Muscle of arm (tissue), 1 donor: ENCODE measurements at regions not wholly inside any gene's neighbourhood (a gene's known extent, or its start where the extent isn't known, plus 50 kb on each side); places are given as distances from the start of the nearest gene placed in this dataset.
"Not testable (repeated sequence)": the region's sequence is repeated elsewhere in the genome, so short reads cannot be mapped to it uniquely, and the experiment has no call there.

Source experiments
- DNase-seq: peaks from one replicate; pipeline ENCODE4 v3.0.0-alpha.2; 2013

DNA sequence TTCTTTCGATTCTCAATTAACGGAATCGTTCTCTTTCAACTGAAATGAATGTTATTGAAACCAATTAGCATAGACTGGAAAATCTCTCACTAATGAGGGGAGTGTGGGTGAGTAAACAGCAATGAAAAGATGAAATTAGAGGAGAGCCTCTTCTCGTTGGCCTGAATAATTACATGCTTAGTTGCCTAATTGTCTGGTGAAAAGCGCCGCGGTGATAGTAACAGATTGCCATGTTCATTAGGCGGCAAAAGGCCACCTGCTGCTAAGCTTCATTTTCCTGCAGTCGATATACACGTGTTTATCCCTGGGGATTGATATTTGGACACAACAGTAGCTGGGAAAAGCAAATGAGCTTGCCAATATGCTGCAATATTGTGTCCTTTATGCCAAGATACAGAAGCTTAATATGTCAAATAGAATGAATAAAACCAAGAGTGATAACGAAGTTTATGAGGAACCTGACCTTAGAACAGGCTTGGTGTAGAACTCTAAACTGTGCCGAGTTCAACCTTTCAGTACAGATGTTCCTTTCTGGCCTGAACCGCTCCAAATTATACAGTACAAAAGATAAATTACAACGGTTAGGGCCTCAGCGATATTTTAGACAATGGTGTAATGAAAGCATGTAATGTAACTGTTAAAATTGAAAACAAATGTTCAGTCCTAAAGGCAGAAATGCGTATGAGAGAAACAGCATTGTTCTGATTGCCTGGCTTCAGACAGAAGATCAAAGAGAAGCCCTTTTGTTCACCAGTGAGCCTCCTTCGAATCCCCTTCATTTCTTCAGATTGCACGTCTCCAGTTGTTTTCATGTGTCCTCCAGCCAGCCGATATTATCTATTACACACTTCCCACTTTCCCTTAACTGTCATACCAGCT is 185.2 kb downstream of the SHOX2 start:
- DNase-seq: peak; percentile 49

DNA sequence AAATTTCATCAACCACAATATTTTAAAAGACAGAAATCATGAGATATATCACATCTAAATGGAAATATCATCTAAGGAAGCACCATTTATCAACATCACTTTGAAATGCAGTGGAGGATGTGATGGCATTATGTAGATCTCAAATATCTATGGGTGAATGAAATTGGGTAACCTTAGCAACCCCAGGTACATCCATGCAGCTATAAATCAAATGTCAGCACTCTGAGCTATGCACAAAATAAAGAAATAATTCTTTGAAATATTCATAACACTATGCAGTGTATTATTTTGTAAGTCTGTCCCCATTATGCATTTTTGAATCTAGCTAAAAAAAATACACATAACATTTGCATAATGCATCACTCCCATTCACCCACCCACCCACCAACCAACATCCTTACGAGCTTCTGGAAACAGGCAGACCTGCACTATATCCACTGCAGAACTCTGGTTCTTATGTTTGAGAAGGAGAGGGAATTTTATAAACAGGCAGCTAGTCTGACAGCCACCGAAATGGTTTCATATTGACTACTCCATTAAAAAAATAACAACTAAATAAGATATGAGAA is 186.8 kb downstream of the SHOX2 start:
- no peak for DNase-seq

DNA sequence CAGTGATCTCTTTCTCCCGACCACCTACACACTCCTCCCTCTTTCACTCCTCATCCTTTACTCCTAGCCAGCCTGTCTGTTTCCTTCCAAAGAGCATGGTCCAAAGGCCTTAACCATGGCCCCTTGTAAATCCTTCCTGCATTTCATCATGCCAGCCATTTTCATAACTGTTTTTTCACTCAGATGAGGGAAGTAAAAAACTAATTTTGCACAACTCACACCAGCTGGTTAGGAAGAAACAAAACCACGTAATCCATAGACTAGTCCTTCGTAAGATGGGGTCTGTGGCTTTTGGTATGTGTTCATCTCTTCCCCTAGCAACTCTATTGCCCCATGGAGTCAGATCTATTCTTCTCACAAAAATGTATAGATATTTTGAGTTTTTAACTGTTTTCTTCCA is 187.8 kb downstream of the SHOX2 start:
- DNase-seq: no peak

DNA sequence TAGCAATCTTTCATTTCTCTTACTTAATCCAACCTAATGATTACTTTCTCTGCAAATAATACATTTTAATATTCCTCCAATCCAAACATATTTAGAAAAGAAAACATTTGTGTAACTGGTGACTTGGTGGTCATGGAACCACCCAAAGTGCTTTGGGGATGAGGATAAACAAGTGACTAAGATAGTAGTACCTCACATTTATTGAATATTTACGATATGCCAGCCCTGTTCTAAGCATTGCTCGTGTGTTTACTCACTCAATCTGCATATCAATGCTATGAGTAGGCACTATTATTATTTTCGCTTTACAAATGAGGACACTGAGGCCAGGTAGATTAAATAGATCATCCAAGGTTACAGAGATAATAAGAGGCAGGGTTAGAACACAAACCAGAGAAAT is 189.5 kb downstream of the SHOX2 start:
- no peak for DNase-seq

DNA sequence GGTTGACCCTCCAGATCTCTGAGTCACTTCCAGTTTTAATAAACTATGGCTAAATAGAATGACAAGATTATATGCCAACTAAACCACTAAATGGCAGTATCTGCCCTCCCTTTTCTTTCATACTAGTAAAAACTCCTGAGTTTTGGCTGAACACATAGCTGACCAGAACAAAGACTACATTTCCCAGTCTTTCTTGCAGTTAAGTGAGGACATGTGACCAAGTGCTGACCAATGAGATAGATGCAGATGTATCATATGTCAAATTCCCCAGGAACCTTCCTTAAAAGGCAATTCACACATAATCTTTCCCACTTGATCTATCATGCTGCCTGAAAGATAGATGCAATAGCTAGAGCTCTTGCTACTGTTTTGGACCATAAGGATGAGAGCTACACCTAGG is 191.3 kb downstream of the SHOX2 start:
- no peak for DNase-seq

DNA sequence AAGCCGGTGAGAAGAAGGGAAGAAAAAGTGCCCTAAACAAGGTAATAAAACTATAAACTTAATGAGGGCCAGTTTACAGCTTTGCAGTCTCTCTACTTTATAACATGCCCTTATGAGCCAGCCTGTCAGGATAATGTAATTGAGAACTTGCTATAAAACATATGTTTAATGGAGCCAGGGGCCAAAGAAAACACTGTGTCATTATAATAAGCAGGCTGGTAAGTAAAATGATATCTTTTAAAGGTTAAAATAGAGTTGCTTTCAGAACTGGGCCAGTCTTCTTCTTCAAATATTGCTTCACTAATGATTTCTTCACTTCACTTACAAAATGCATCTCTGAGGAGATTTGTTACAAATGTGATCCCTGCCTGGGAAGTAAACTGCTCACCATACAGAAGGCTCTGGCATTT is 192.5 kb downstream of the SHOX2 start:
- no peak for DNase-seq

DNA sequence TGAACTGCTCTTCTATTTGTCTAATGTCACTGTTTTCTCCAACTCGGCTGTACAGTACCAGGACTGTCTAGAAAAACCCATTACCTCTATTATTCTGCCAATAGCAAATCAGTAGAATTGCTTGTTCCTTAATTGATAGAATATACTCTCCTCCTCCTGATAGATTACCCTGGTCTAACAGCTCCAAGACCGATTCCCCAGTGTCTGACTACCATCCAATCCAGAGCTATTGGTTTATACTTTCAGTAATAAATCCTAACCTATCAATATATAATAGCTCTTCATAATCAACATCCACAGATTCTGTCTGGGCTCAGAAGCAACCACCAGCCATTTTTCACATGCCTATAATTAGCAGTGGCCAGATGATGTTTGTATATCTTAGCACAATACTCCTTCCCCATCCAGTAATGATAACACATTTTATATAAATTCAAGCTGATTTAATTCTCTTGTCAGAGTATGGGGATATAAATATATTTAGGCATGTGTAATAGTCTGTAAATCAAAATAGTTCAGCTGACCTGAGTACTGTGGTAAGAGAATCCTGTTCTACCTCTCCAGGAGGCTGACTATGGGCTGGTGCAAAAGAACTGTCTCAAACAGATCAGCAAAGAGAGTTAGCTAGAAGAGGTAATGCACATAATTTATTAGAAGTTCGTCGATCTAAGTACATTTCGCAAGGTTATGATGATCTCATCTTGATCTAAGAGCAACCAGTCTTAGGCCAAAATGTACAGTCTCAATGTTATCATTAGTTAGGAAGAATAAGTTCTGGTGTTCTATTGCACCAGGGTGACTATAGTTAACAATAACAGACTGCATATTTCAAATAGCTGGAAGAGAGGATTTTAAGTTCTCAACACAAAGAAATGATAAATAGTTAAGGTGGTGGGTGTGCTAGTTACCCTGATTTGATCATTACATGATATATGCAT is 193.4 kb downstream of the SHOX2 start:
- no peak for DNase-seq

DNA sequence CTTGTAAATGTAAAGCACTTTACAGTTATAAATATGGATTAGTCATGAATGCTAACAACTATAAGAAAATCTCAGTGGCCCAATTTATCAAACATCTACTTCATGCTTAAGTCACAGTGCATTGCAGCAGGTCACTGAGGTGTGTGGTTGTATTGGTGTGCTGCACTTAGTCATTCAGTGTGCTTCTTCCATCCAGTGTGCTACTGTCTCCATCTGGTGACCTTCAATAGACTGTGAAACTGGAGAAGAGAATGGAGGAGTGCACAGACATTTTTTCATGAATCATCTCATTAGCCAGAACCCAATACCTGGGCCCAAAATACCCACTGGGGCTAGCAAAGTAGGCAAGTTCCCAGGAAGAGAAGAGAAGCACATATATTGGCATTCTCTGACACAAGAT is 199.6 kb downstream of the SHOX2 start:
- DNase-seq: no peak

DNA sequence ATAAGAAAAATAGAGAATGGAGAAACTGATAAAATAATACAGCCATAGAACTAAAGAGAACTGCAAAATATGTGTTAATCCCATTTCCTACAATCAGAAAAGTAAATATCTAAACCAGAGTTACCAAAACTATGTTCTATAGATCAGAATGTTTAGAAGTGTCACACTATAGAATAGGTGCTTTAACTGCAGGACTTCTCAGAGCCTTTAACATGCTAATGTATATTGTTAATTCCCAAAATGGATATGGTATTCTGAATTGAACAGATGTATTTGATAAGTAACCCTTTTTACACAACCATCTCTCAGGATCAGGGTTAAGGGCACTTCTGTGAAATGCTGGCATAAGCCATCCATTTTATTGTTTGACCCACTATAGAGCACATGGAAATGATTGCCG is 200.3 kb downstream of the SHOX2 start:
- no peak for DNase-seq

DNA sequence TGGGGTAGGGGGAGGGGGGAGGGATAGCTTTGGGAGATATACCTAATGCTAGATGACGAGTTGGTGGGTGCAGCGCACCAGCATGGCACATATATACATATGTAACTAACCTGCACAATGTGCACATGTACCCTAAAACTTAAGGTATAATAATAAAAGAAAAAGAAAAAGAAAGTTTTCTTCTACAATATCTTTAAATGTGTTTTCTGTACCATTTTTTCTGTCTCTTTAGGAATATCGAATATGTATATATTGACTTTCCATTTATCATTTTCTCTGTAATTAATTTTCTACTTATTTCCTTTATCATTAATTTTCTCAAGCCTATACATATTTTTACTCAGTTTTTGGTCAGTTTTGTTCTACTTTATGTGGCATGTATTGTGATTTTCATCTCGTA is 203.5 kb downstream of the SHOX2 start:
- DNase-seq: not testable (repeated sequence)

DNA sequence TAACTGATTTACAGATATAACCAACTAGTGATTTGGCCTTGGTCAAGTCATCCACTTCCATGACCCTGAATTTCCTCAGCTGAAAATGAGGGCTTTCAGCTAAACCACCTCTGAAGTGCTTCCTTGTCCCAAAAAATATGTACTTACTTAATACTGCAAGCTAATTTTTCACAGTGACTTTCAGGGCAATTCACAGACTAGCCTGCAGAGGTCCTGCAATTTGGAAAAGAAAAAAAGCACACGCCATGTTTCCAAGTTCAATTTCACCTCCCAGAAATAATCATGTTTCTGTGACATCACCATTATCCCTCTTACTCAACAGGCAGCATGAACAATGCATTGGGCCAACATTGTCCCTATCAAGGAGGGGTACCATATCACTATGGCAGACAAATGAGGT is 218.2 kb downstream of the SHOX2 start:
- no peak for DNase-seq

DNA sequence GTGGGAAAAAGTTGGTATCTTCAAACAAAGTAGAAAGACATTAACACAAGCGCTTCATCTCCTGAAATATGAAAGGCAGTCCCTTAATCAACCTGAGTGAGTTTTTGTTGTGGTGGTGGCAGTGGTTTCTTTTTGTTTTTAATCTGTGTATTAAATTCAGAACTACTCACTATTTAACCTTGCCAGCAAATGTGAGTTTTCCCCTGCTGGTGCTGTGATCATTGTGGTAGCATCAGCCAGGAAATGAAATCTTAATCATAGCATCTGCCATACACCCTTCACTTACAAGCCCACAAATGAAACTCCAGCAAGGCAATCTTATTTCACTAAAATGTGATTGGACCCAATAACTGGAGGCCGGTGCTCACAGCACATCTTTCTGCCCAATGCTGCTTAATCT is 229.7 kb downstream of the SHOX2 start:
- DNase-seq: no peak

DNA sequence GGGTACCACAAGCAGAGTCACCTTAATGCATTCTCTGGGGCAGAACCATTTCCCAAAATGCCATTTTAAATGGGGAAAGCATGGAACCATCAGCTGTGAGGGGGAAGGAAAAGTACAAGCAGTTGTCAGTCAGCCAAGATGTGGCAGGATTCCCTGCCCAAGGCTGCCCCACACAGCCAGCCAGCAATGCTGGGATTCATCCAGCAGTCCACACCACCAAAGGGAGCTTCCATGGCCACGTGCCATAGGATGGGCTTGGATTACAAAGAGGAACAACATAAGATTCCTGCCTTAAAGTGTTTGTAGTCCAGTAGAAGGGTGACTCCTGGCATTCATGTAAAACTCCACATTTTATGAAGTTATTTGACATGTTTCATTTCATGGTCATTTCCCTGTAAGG is 233.3 kb downstream of the SHOX2 start:
- peak; percentile 33 for DNase-seq

DNA sequence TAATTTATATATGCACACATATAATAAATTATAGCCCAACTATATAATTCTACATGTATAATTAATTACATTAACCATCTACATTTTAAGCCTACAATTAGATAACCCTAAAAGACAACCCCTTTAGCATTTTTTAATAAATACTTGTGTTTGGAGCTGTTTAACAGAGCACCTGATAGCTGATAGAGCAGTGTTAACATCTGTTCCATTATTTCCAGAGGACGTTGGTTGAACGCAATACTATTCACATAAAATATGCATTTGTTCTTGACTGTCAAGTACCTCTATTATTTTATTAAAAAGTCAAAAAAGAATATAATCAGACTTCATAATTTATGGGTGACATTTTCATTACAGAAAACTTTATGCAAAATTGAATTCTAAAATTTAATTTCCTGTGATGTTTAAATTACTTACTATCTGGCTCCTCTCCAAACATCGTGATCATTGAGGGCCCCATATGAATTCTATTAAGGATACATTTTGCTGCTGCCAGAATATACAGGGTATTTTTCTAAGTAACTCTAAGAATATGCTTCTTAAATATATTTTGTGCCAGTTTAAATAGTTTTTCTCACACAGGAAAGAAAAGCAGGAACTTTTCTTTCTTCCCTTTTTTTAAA is 234.3 kb downstream of the SHOX2 start:
- DNase-seq: no peak

DNA sequence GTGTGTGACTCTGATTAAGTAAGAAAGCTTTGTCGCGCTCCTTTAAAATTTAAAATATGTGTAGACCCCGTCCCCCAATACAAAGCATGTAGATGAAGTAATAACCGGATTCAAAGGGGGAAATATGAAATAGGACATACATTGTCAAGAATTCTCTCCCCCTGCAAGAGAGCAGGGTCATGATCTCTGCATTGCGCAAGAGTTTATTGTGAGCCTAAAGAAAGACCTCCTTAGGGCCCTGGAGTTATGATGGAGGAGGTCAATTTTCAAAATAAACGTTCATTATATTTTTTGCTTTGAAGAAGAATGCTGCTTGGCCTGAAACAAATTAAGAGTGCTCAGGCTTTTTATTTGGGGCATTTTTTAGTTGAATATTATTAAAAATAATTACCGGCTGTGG is 235.0 kb downstream of the SHOX2 start:
- DNase-seq: no peak

DNA sequence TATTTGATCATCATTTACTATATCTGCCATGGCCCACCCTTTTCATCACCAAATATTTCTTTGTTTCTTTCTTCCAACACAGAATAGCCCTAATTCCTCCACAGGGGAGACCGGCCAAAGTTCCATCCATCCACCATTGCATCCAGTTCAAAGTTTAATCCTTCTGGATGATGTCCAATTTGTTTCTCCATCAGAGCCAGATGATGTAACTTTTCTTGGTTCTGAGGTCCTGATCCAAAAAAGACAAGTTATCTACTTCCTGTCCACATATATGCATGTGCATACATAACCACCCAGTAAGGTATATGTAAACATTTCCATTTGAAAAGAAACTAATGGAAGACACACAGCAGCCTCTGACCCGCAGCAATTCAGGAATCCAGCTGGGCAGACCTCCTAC is 237.3 kb downstream of the SHOX2 start:
- peak; percentile 83 for DNase-seq

DNA sequence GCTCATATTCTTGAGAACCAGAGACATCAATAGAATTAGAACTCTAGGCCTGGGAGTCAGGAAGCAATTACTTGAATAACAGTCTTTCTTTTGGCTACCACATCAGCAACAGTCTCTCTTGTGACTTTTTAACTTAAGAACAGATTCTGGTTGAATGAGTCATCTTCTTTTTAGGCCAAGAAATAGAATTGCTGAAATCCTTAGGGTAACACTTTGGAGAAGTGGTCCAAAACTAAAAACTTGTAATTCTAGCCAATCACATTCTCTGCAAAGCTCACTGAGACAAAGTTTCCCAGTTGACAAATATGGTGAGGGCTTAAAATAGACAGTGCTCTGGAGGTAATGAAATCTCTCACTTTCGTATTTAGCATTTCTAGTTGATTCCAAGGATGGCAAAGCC is 238.0 kb downstream of the SHOX2 start:
- DNase-seq: peak; percentile 85

DNA sequence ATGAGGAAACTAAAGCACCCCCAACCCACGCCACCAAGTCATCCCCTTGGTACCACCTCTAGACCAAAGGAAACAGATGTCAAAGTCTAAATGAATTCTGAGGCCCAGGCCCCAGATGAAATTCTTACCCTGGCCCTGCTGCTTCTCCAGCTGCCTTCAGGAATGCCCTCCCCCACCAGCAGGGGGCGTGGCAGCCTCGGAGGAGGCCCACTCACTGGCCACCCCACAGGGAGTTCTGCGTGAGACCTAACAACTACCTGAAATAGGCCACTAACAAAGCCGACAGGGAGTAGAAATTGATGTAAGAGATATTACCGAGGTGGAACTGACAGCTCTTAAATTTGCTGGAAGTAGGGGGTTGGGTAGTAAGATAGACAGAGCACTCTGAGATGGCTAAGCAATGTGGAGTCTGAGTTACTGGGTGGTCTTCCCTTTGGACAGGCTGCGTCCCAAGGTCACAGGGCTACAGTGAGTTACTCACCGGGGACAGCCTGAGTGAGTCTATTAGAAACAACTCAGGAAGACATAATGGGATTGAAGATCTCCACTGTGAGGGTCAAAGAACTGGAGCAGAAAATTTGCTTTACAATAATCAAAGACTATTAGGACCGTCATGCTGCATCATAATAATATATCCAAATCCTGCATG is 240.7 kb downstream of the SHOX2 start:
- DNase-seq: no peak

DNA sequence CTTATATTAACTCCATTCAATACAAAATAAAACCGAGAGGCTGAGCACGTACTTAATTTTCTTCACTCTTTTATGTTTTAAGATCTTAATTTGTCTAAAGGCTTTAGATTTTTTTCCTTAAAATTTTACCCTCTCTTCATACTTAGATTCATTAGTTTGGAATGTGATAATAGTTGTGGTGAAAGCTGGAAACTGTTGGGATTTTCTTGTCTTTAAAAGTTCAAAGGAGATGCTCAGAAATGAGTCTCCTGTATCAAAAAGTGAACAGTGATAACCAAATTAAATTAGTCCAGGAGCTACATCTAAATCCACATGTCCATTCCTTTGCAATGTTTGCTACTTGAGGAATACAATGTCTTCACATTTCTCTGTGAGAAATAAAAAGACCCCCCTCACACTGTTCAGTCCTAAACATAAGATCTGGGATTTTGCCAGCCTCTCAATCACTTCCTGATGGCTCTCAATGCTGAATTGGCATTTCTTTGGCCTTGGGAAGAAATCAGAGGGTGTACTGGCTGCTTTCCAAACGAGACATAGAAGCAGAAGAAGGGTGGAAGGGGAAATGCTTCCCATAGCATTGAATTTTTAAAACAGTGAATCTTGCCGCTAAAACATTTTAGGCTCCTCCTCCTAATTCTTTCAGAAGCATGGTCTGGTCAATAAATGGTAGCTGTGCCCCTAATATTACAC is 245.0 kb downstream of the SHOX2 start:
- DNase-seq: no peak

DNA sequence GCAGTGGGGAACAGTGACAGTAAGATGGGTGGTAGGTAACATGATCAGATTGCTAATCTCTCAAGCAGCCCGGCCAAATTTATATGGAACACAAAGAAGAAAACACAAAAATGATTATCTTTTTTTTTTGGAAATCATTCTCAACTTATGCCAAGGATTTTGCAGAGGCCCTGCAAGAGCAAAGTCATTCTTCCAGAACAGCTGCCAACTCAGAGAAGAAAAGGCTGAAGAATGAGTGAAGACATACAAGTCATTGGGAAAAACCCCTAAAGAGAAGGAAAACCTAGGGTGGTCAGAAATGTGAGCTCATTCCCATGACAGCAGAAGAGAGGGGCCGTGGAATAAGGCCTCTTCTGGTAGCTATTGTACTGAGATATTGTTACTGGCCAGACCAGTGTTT is 246.7 kb downstream of the SHOX2 start:
- no peak for DNase-seq

DNA sequence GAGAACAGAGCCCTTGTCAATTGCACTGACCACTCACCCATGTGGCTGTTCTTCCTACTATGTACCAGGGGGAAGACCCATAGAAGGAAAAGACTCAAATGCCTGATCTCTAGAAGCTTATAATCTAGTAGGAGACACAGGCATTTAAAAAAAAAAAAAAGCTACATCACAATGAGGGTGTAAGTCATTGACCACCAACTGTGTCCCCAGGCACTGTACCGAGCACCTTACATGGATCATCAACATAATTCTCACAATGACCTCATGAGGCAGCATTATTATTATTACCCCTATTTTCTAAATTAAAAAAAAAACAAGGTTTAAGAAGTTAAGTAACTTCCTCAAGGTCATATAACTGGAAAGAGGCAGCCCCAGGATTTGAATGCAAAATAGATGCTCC is 247.4 kb downstream of the SHOX2 start:
- DNase-seq: no peak
